ENCODE measurements at regions not wholly inside any gene's neighbourhood (a gene's known extent, or its start where the extent isn't known, plus 50 kb on each side); places are given as distances from the start of the nearest gene placed in this dataset.
"Not testable (repeated sequence)": the region's sequence is repeated elsewhere in the genome, so short reads cannot be mapped to it uniquely, and the experiment has no call there.

- Histone ChIP-seq H3K27me3 (ENCODE audit: control insufficient read depth, insufficient read depth, low read length) (no peaks in the 10 kb centered on the region), H3K9ac (ENCODE audit: low read length) (no peak overlapping the region), H3K36me3 (ENCODE audit: control insufficient read depth, insufficient read depth, low read length) (no peaks in the 10 kb centered on the region), H3K4me3 (ENCODE audit: low read length) (no peak overlapping the region), H3K4me1 (ENCODE audit: control insufficient read depth, insufficient read depth, low read length) (no peaks in the 10 kb centered on the region), H3K9me3 (ENCODE audit: control insufficient read depth, low read length) (no peaks in the 10 kb centered on the region)
These were observed 696.2 kb upstream of the COX7C start for GRCh38 chr5:85921590-85921989.

GRCh38 chr5:85927632-85928031 is 690.1 kb upstream of the COX7C start:
- H3K4me1 ChIP-seq (ENCODE audit: control insufficient read depth, insufficient read depth, low read length): no peaks in the 10 kb centered on the region
- no peaks in the 10 kb centered on the region for H3K36me3 ChIP-seq (ENCODE audit: control insufficient read depth, insufficient read depth, low read length)
- no peaks in the 10 kb centered on the region for H3K9me3 ChIP-seq (ENCODE audit: control insufficient read depth, low read length)
- no peak overlapping the region for H3K4me3 ChIP-seq (ENCODE audit: low read length)
- H3K9ac ChIP-seq (ENCODE audit: low read length): no peak overlapping the region
- no peaks in the 10 kb centered on the region for H3K27me3 ChIP-seq (ENCODE audit: control insufficient read depth, insufficient read depth, low read length)

- Histone ChIP-seq H3K4me1 (ENCODE audit: control insufficient read depth, insufficient read depth, low read length) (no peaks in the 10 kb centered on the region), H3K36me3 (ENCODE audit: control insufficient read depth, insufficient read depth, low read length) (no peaks in the 10 kb centered on the region), H3K9me3 (ENCODE audit: control insufficient read depth, low read length) (no peaks in the 10 kb centered on the region), H3K4me3 (ENCODE audit: low read length) (no peak overlapping the region), H3K9ac (ENCODE audit: low read length) (no peak overlapping the region), H3K27me3 (ENCODE audit: control insufficient read depth, insufficient read depth, low read length) (no peaks in the 10 kb centered on the region)
These were observed 688.0 kb upstream of the COX7C start for GRCh38 chr5:85929713-85930112.

- H3K9ac ChIP-seq (ENCODE audit: low read length): no peak overlapping the region
- H3K36me3 ChIP-seq (ENCODE audit: control insufficient read depth, insufficient read depth, low read length): no peaks in the 10 kb centered on the region
- H3K27me3 ChIP-seq (ENCODE audit: control insufficient read depth, insufficient read depth, low read length): no peaks in the 10 kb centered on the region
- no peaks in the 10 kb centered on the region for H3K9me3 ChIP-seq (ENCODE audit: control insufficient read depth, low read length)
- no peaks in the 10 kb centered on the region for H3K4me1 ChIP-seq (ENCODE audit: control insufficient read depth, insufficient read depth, low read length)
- H3K4me3 ChIP-seq (ENCODE audit: low read length): no peak overlapping the region
These were observed 686.5 kb upstream of the COX7C start for GRCh38 chr5:85931220-85931619.

GRCh38 chr5:85938201-85938600 is 679.5 kb upstream of the COX7C start:
- Histone ChIP-seq H3K9me3 (ENCODE audit: control insufficient read depth, low read length) (no peaks in the 10 kb centered on the region), H3K27me3 (ENCODE audit: control insufficient read depth, insufficient read depth, low read length) (no peaks in the 10 kb centered on the region), H3K36me3 (ENCODE audit: control insufficient read depth, insufficient read depth, low read length) (no peaks in the 10 kb centered on the region), H3K9ac (ENCODE audit: low read length) (no peak overlapping the region), H3K4me1 (ENCODE audit: control insufficient read depth, insufficient read depth, low read length) (no peaks in the 10 kb centered on the region), H3K4me3 (ENCODE audit: low read length) (no peak overlapping the region)

GRCh38 chr5:85951707-85952210 is 666.0 kb upstream of the COX7C start:
- Histone ChIP-seq H3K27me3 (ENCODE audit: control insufficient read depth, insufficient read depth, low read length) (no peaks in the 10 kb centered on the region), H3K4me3 (ENCODE audit: low read length) (no peak overlapping the region), H3K36me3 (ENCODE audit: control insufficient read depth, insufficient read depth, low read length) (no peaks in the 10 kb centered on the region), H3K4me1 (ENCODE audit: control insufficient read depth, insufficient read depth, low read length) (no peaks in the 10 kb centered on the region), H3K9me3 (ENCODE audit: control insufficient read depth, low read length) (no peaks in the 10 kb centered on the region), H3K9ac (ENCODE audit: low read length) (no peak overlapping the region)

GRCh38 chr5:85952680-85953079 is 665.1 kb upstream of the COX7C start:
- H3K9me3 ChIP-seq (ENCODE audit: control insufficient read depth, low read length): no peaks in the 10 kb centered on the region
- H3K4me1 ChIP-seq (ENCODE audit: control insufficient read depth, insufficient read depth, low read length): no peaks in the 10 kb centered on the region
- H3K9ac ChIP-seq (ENCODE audit: low read length): no peak overlapping the region
- H3K4me3 ChIP-seq (ENCODE audit: low read length): no peak overlapping the region
- no peaks in the 10 kb centered on the region for H3K36me3 ChIP-seq (ENCODE audit: control insufficient read depth, insufficient read depth, low read length)
- H3K27me3 ChIP-seq (ENCODE audit: control insufficient read depth, insufficient read depth, low read length): no peaks in the 10 kb centered on the region

GRCh38 chr5:85967681-85968080 is 650.1 kb upstream of the COX7C start:
- no peak overlapping the region for H3K4me3 ChIP-seq (ENCODE audit: low read length)
- no peak overlapping the region for H3K9ac ChIP-seq (ENCODE audit: low read length)
- no peaks in the 10 kb centered on the region for H3K4me1 ChIP-seq (ENCODE audit: control insufficient read depth, insufficient read depth, low read length)
- H3K36me3 ChIP-seq (ENCODE audit: control insufficient read depth, insufficient read depth, low read length): no peaks in the 10 kb centered on the region
- no peaks in the 10 kb centered on the region for H3K9me3 ChIP-seq (ENCODE audit: control insufficient read depth, low read length)
- no peaks in the 10 kb centered on the region for H3K27me3 ChIP-seq (ENCODE audit: control insufficient read depth, insufficient read depth, low read length)

- Histone ChIP-seq H3K9me3 (ENCODE audit: control insufficient read depth, low read length) (no peaks in the 10 kb centered on the region), H3K4me3 (ENCODE audit: low read length) (no peak overlapping the region), H3K9ac (ENCODE audit: low read length) (no peak overlapping the region), H3K4me1 (ENCODE audit: control insufficient read depth, insufficient read depth, low read length) (no peaks in the 10 kb centered on the region), H3K36me3 (ENCODE audit: control insufficient read depth, insufficient read depth, low read length) (no peaks in the 10 kb centered on the region), H3K27me3 (ENCODE audit: control insufficient read depth, insufficient read depth, low read length) (no peaks in the 10 kb centered on the region)
These were observed 645.2 kb upstream of the COX7C start for GRCh38 chr5:85972539-85972938.

- Histone ChIP-seq H3K36me3 (ENCODE audit: control insufficient read depth, insufficient read depth, low read length) (no peaks in the 10 kb centered on the region), H3K4me3 (ENCODE audit: low read length) (no peak overlapping the region), H3K9me3 (ENCODE audit: control insufficient read depth, low read length) (no peaks in the 10 kb centered on the region), H3K27me3 (ENCODE audit: control insufficient read depth, insufficient read depth, low read length) (no peaks in the 10 kb centered on the region), H3K4me1 (ENCODE audit: control insufficient read depth, insufficient read depth, low read length) (no peaks in the 10 kb centered on the region), H3K9ac (ENCODE audit: low read length) (no peak overlapping the region)
These were observed 632.6 kb upstream of the COX7C start for GRCh38 chr5:85985167-85985566.

- Histone ChIP-seq H3K36me3 (ENCODE audit: control insufficient read depth, insufficient read depth, low read length) (no peaks in the 10 kb centered on the region), H3K4me3 (ENCODE audit: low read length) (no peak overlapping the region), H3K4me1 (ENCODE audit: control insufficient read depth, insufficient read depth, low read length) (no peaks in the 10 kb centered on the region), H3K9ac (ENCODE audit: low read length) (no peak overlapping the region), H3K9me3 (ENCODE audit: control insufficient read depth, low read length) (no peaks in the 10 kb centered on the region), H3K27me3 (ENCODE audit: control insufficient read depth, insufficient read depth, low read length) (no peaks in the 10 kb centered on the region)
These were observed 626.7 kb upstream of the COX7C start for GRCh38 chr5:85990998-85991397.

GRCh38 chr5:85994653-85995052 is 623.1 kb upstream of the COX7C start:
- H3K4me1 ChIP-seq (ENCODE audit: control insufficient read depth, insufficient read depth, low read length); H3K27me3 ChIP-seq (ENCODE audit: control insufficient read depth, insufficient read depth, low read length); H3K9ac ChIP-seq (ENCODE audit: low read length); H3K36me3 ChIP-seq (ENCODE audit: control insufficient read depth, insufficient read depth, low read length); H3K9me3 ChIP-seq (ENCODE audit: control insufficient read depth, low read length); H3K4me3 ChIP-seq (ENCODE audit: low read length): not testable (repeated sequence)

GRCh38 chr5:85998656-85999055 is 619.1 kb upstream of the COX7C start:
- Histone ChIP-seq H3K9me3 (ENCODE audit: control insufficient read depth, low read length) (no peaks in the 10 kb centered on the region), H3K4me1 (ENCODE audit: control insufficient read depth, insufficient read depth, low read length) (no peaks in the 10 kb centered on the region), H3K36me3 (ENCODE audit: control insufficient read depth, insufficient read depth, low read length) (no peaks in the 10 kb centered on the region), H3K9ac (ENCODE audit: low read length) (no peak overlapping the region), H3K4me3 (ENCODE audit: low read length) (no peak overlapping the region), H3K27me3 (ENCODE audit: control insufficient read depth, insufficient read depth, low read length) (no peaks in the 10 kb centered on the region)

All from mucosa of stomach (tissue), 1 donor.